HCT116 (cell line): ENCODE measurements at regions not wholly inside any gene's neighbourhood (a gene's known extent, or its start where the extent isn't known, plus 50 kb on each side); places are given as distances from the start of the nearest gene placed in this dataset.

Experiments used
- ATAC-seq: fragments of 200-7000 bp; cut with Tn5 transposase; 2 replicates; pipeline ENCODE4 v1.9.1; 2020; ENCODE audit warnings: mild to moderate bottlenecking, moderate library complexity
- BruUV-seq: library from RNA; stranded (reverse); fragments of 400-500 nt; replicated peaks from 2 replicates; lab custom pipeline; 2021; lab: Mats Ljungman, UMichigan
- CTCF ChIA-PET: fragments of 300-600 bp; sonication (Branson Sonifier 250); formaldehyde crosslinking; loops from one replicate; lab custom pipeline; 2021; ENCODE audit warnings: antibody characterized with exemption; lab: Charles Lee
- POLR2A ChIA-PET: fragments of 300-600, 350-600 bp; sonication (Branson Sonifier 250); formaldehyde crosslinking; loops from one replicate; lab custom pipeline; 2021; ENCODE audit warnings: antibody characterized with exemption; lab: Charles Lee
- RAD21 ChIA-PET, 2 experiments: fragments of 300-600 bp; sonication (Branson Sonifier 250); formaldehyde crosslinking; loops; one replicate each; lab custom pipeline; 2023; ENCODE audit warnings: low total read pairs in 2 of 2; ENCODE audit not compliant: uncharacterized antibody in 2 of 2, unreplicated experiment in 2 of 2, low non-redundant PET in 1 of 2; lab: Charles Lee
- DNase-seq: peaks from one replicate; pipeline ENCODE4 v3.0.0-alpha.2; 2010; ENCODE audit warnings: low read depth, low spot score
- H2AFZ ChIP-seq: fragments of 200-600 bp; shearing (Covaris generic), sonication (generic); 2 replicates; pipeline ENCODE4 v1.6.1; 2017; ENCODE audit warnings: low read depth, mixed run types, mixed read lengths, antibody characterized with exemption, low read length; ENCODE audit not compliant: poor library complexity, severe bottlenecking
- H3K27ac ChIP-seq: 2 replicates; pipeline ENCODE4 v1.5.1; 2012; ENCODE audit warnings: low read depth, low read length
- H3K27me3 ChIP-seq: fragments of 200-600 bp; sonication (generic); 2 replicates; pipeline ENCODE4 v1.6.1; 2016; ENCODE audit warnings: mixed run types, low read length, mixed read lengths; ENCODE audit not compliant: insufficient read depth
- H3K36me3 ChIP-seq, 2 experiments: fragments of 200-500 bp in 1 of 2; fragments of 200-600 bp in 1 of 2; sonication (Bioruptor generic) in 1 of 2; sonication (generic) in 1 of 2; 2 replicates each; pipeline versions ENCODE4 v1.5.1 to v1.6.1; 2014 to 2016; ENCODE audit warnings: low read length in 2 of 2, inconsistent platforms in 1 of 2, mixed read lengths in 1 of 2, mixed run types in 1 of 2; ENCODE audit not compliant: insufficient read depth in 2 of 2, control insufficient read depth in 1 of 2
- H3K4me1 ChIP-seq, 2 experiments: fragments of 200-600 bp in 1 of 2; sonication (generic) in 1 of 2; 2 replicates each; pipeline versions ENCODE4 v1.5.1 to v1.6.1; 2012 to 2017; ENCODE audit warnings: low read length in 2 of 2, inconsistent platforms in 1 of 2, mild to moderate bottlenecking in 1 of 2, mixed read lengths in 1 of 2, mixed run types in 1 of 2, moderate library complexity in 1 of 2; ENCODE audit not compliant: insufficient read depth in 2 of 2, control insufficient read depth in 1 of 2
- H3K4me2 ChIP-seq: fragments of 200-600 bp; sonication (generic); 2 replicates; pipeline ENCODE4 v1.6.1; 2017; ENCODE audit warnings: mixed run types, low read length, mixed read lengths
- H3K4me3 ChIP-seq, 2 experiments: fragments of 200-600 bp in 1 of 2; sonication (generic) in 1 of 2; replicated peaks in 1 of 2; 2 replicates each; pipeline ENCODE4 v1.5.1; 2011 to 2016; ENCODE audit warnings: low read length in 2 of 2, control low read depth in 1 of 2, low read depth in 1 of 2, mild to moderate bottlenecking in 1 of 2, mixed read lengths in 1 of 2, mixed run types in 1 of 2
- H3K79me2 ChIP-seq: fragments of 200-600 bp; sonication (generic); 2 replicates; pipeline ENCODE4 v1.6.1; 2017; ENCODE audit warnings: mild to moderate bottlenecking, mixed run types, low read length, moderate library complexity, mixed read lengths; ENCODE audit not compliant: insufficient read depth
- H3K9ac ChIP-seq: fragments of 200-600 bp; sonication (generic); 2 replicates; pipeline ENCODE4 v1.6.1; 2016; ENCODE audit warnings: low read length, mixed read lengths
- H3K9me2 ChIP-seq: fragments of 200-600 bp; sonication (generic), shearing (Covaris generic); 2 replicates; pipeline ENCODE4 v1.6.1; 2017; ENCODE audit warnings: mixed run types, mild to moderate bottlenecking, moderate library complexity; ENCODE audit not compliant: insufficient read depth
- H3K9me3 ChIP-seq, 2 experiments: fragments of 200-500 bp in 1 of 2; fragments of 200-600 bp in 1 of 2; sonication (Bioruptor generic) in 1 of 2; sonication (generic) in 1 of 2; 2 replicates each; pipeline ENCODE4 v1.6.1; 2014 to 2017; ENCODE audit warnings: low read length in 2 of 2, mixed read lengths in 2 of 2, inconsistent platforms in 1 of 2, low read depth in 1 of 2, mild to moderate bottlenecking in 1 of 2, mixed run types in 1 of 2, moderate library complexity in 1 of 2; ENCODE audit not compliant: control insufficient read depth in 1 of 2, insufficient read depth in 1 of 2
- H4K20me1 ChIP-seq: fragments of 200-600 bp; sonication (generic), shearing (Covaris generic); 2 replicates; pipeline ENCODE4 v1.6.1; 2017; ENCODE audit warnings: mixed run types, mild to moderate bottlenecking, moderate library complexity; ENCODE audit not compliant: insufficient read depth
- CEBPB ChIP-seq: IDR thresholded peaks from 2 replicates; pipeline ENCODE4 v1.6.1; 2012; ENCODE audit warnings: low read depth
- EGR1 ChIP-seq: IDR thresholded peaks from 2 replicates; pipeline ENCODE4 v1.6.1; 2012; ENCODE audit warnings: low read depth
- EZH2 ChIP-seq: fragments of 200-600 bp; sonication (generic); IDR thresholded peaks from 2 replicates; pipeline ENCODE4 v1.6.1; 2017; ENCODE audit warnings: antibody characterized with exemption, mixed run types
- JUND ChIP-seq: IDR thresholded peaks from 2 replicates; pipeline ENCODE4 v1.6.1; 2012
- POLR2A ChIP-seq: IDR thresholded peaks from 2 replicates; pipeline ENCODE4 v1.7.0; 2011; ENCODE audit warnings: borderline replicate concordance; ENCODE audit not compliant: insufficient read depth, insufficient read length; ENCODE audit errors: extremely low read depth
- POLR2AphosphoS5 ChIP-seq: IDR thresholded peaks from 2 replicates; pipeline ENCODE4 v1.6.1; 2011; ENCODE audit warnings: mild to moderate bottlenecking, low read depth, low read length, moderate library complexity
- SIN3A ChIP-seq: IDR thresholded peaks from 2 replicates; pipeline ENCODE4 v1.6.1; 2012; ENCODE audit warnings: low read depth
- TCF7L2 ChIP-seq: IDR thresholded peaks from 2 replicates; pipeline ENCODE4 v1.7.0; 2011; ENCODE audit warnings: borderline replicate concordance, inconsistent platforms; ENCODE audit not compliant: insufficient read depth, insufficient read length; ENCODE audit errors: extremely low read depth
- YY1 ChIP-seq: IDR thresholded peaks from 2 replicates; pipeline ENCODE4 v1.6.1; 2011; ENCODE audit warnings: low read length, low read depth, moderate library complexity, mild to moderate bottlenecking; ENCODE audit not compliant: insufficient replicate concordance; ENCODE audit errors: extremely low read depth
- ZBTB33 ChIP-seq: IDR thresholded peaks from 2 replicates; pipeline ENCODE4 v1.6.1; 2011; ENCODE audit warnings: mild to moderate bottlenecking, low read length, moderate library complexity; ENCODE audit not compliant: insufficient replicate concordance; ENCODE audit errors: extremely low read depth
- ZFX ChIP-seq: fragments of 450-650 bp; IDR thresholded peaks from 2 replicates; pipeline ENCODE4 v1.6.1; 2017
- ZNF274 ChIP-seq: fragments of 200-500 bp; sonication (Bioruptor generic); IDR thresholded peaks from 2 replicates; pipeline ENCODE4 v1.6.1; 2014; ENCODE audit warnings: mild to moderate bottlenecking, low read depth, low read length, inconsistent platforms
- intact Hi-C: fragments of 100-400 bp; cut with micrococcal nuclease; formaldehyde crosslinking; loops from 2 replicates; pipeline ENCODE4 v1.10.0; 2022

- Histone ChIP-seq H3K4me2 (no peak overlapping the region), H3K27ac (no peak overlapping the region), H3K36me3 (no peaks in the 10 kb centered on the region), H3K27me3 (no peaks in the 10 kb centered on the region), H3K9me3 (no peaks in the 10 kb centered on the region), H2AFZ (no peak overlapping the region), H3K79me2 (no peaks in the 10 kb centered on the region), H3K9ac (no peak overlapping the region), H3K4me3 (no peak overlapping the region), H4K20me1 (no peaks in the 10 kb centered on the region), H3K9me2 (no peaks in the 10 kb centered on the region), H3K4me1 (peaks cover 0 to 10% of the 10 kb centered on the region in 2 experiments; a peak in 2 of 4 replicates)
- TF ChIP-seq TCF7L2 (no peak), SIN3A (no peak), EGR1 (no peak), JUND (no peak), ZFX (no peak), ZNF274 (no peak), YY1 (no peak), ZBTB33 (no peak), CEBPB (no peak), POLR2AphosphoS5 (no peak), EZH2 (no peak), POLR2A (no peak)
- ChIA-PET RAD21 (no interaction called here), POLR2A (no interaction called here), CTCF (interaction anchor here (2.0 kb wide), 1 partner anchor 11 kb away, joined by 9 read pairs; no protein-coding TSS in a partner anchor)
- intact Hi-C loops: no loop called here
- no TSS peak for BruUV-seq
- DNase-seq: no peak
- ATAC-seq: no peak
These were observed 85.4 kb upstream of the RALY start for GRCh38 chr20:33908336-33908735.
